ENCODE measurements at regions not wholly inside any gene's neighbourhood (a gene's known extent, or its start where the extent isn't known, plus 50 kb on each side); places are given as distances from the start of the nearest gene placed in this dataset.

DNA sequence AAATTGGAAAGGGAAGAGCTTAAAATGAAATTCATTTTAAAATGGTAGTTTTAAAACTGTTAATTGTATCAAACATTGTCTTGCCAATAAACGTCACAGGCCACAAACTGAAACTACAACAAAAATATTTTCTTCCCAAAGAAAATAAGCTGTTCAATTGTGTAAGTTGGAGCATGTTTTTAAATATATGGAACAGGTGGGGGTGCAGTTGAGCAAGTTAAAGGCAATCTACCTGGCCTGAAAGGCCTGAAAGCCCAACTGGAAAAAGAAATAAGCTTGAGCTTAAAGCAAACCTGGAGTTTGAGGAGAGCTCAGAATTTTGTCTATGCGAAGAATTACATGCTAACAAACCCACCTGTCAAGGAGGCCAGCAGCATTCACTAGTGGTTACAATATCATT, 439.5 kb downstream of the ACTL7B start:
- no peak for TF ChIP-seq CTCF (IDR thresholded peaks at IDR 0.05; ENCODE audit: borderline replicate concordance, insufficient read depth, low read depth, low read length)
- H3K4me3 ChIP-seq (ENCODE audit: low read depth, low read length): no peak overlapping the region

- H3K4me3 ChIP-seq (ENCODE audit: low read depth, low read length): no peak overlapping the region
- TF ChIP-seq CTCF (IDR thresholded peaks at IDR 0.05; ENCODE audit: borderline replicate concordance, insufficient read depth, low read depth, low read length): no peak
Measured at GRCh38 chr9:108413809-108414208, 442.0 kb downstream of the ACTL7B start.

DNA sequence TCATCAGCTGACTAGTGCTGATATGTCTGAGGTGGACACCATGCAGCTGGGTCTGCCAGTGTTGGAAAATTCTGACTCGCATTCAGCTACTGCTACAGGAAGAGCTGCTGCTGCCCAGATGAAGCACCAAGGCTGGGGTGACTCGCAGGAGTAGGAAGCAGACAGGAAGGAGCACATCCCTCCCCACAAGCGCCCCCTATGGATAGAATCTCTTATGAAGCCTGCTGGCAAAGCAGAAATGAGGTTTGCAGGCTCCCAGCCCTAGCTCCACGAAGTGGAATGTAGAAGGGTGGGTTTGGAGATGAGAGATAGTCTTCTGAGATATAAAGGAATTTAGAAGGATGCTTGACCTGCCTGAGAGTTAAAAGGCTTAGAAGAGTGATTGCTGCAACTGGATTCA, 443.0 kb downstream of the ACTL7B start:
- H3K4me3 ChIP-seq (ENCODE audit: low read depth, low read length): no peak overlapping the region
- TF ChIP-seq CTCF (IDR thresholded peaks at IDR 0.05; ENCODE audit: borderline replicate concordance, insufficient read depth, low read depth, low read length): 0 out of 2 replicates have a peak, but pooled peaks have one; percentile 18

- TF ChIP-seq CTCF (IDR thresholded peaks at IDR 0.05; ENCODE audit: borderline replicate concordance, insufficient read depth, low read depth, low read length): no peak
- H3K4me3 ChIP-seq (ENCODE audit: low read depth, low read length): no peak overlapping the region
Measured at GRCh38 chr9:108411632-108412031, 444.2 kb downstream of the ACTL7B start.

DNA sequence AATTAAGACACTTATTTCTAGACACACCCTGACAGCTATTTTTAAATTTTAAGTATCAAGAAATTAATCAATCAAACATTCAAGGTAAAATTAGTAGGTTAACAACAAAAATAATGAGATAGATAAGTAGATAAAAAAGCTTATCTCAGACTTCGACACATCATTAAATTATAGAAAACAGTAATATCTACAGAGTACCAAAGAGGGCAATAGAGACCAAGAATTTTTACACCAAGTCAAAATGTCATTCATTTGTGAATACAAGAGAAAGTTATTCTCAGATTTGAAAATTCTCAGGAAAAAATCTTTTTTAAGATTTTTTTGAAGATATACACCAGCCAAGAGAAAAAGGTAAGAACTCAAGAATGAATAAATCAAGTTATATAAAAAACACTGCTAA, 445.6 kb downstream of the ACTL7B start:
- no peak overlapping the region for H3K4me3 ChIP-seq (ENCODE audit: low read depth, low read length)
- TF ChIP-seq CTCF (IDR thresholded peaks at IDR 0.05; ENCODE audit: borderline replicate concordance, insufficient read depth, low read depth, low read length): no peak

GRCh38 chr9:108400297-108400696, 455.5 kb downstream of the ACTL7B start:
- H3K4me3 ChIP-seq (ENCODE audit: low read depth, low read length): no peak overlapping the region
- no peak for TF ChIP-seq CTCF (IDR thresholded peaks at IDR 0.05; ENCODE audit: borderline replicate concordance, insufficient read depth, low read depth, low read length)

DNA sequence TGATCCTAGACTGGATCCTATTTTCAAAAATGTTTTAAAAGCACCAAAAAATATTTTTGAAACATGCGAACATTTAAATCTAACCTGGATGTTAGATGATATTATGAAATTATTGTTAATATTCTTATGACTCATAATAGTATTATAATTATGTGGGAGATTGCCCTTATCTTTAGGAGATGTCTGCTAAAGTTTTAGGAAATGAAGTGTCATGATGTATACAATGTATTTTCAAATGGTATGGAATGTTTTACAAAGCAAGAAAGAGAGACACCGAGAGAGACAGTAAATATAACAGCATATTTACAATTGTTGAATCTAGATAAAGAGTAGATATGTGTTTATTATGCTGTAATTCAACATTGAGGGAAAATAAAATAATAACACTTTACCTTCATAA, 455.9 kb downstream of the ACTL7B start:
- no peak overlapping the region for H3K4me3 ChIP-seq (ENCODE audit: low read depth, low read length)
- no peak for TF ChIP-seq CTCF (IDR thresholded peaks at IDR 0.05; ENCODE audit: borderline replicate concordance, insufficient read depth, low read depth, low read length)

Data from GM12875 (cell line).